ENCODE measurements at regions not wholly inside any gene's neighbourhood (a gene's known extent, or its start where the extent isn't known, plus 50 kb on each side); places are given as distances from the start of the nearest gene placed in this dataset.

DNA sequence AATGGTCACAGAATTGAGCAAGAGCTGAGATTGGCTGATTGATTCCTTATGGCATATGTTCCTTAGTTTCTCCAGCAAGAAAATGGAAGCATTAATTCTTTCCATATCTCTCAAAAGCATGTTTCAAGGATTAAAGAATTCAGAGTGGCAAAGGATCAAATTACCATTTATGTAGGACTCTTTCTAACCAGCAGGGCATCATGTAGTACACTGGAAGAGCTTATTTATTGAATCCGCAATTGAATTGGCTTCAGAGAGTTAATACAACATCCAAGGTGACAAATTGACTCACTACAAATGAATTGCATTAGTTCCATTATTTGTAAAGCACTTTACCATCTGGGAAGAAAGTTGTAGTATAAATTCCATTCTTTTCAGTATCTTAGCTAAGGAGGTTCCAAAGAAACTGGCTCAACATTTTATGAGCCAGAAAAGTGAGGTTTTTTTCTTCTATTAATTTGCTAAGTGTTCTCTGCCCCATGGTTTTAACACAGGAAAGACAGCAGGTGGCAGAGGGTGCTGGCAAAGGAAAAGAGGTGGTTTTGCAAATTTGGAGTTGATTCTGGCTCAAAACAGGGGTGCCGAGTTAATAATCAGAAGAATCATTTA is 409.9 kb downstream of the MTX2 start:
- H3K4me3 Mint-ChIP-seq (ENCODE audit: low read depth, unreplicated experiment) = no peak overlapping the region
- peaks cover 22% of the 10 kb centered on the region for H3K27me3 Mint-ChIP-seq (ENCODE audit: unreplicated experiment)
- intact Hi-C loops (cut with micrococcal nuclease; ENCODE audit: unreplicated experiment) = no loop called here
- H3K36me3 Mint-ChIP-seq (ENCODE audit: insufficient read depth, unreplicated experiment) = no peaks in the 10 kb centered on the region
- TF ChIP-seq, protein P1, sequence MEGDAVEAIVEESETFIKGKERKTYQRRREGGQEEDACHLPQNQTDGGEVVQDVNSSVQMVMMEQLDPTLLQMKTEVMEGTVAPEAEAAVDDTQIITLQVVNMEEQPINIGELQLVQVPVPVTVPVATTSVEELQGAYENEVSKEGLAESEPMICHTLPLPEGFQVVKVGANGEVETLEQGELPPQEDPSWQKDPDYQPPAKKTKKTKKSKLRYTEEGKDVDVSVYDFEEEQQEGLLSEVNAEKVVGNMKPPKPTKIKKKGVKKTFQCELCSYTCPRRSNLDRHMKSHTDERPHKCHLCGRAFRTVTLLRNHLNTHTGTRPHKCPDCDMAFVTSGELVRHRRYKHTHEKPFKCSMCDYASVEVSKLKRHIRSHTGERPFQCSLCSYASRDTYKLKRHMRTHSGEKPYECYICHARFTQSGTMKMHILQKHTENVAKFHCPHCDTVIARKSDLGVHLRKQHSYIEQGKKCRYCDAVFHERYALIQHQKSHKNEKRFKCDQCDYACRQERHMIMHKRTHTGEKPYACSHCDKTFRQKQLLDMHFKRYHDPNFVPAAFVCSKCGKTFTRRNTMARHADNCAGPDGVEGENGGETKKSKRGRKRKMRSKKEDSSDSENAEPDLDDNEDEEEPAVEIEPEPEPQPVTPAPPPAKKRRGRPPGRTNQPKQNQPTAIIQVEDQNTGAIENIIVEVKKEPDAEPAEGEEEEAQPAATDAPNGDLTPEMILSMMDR (IDR thresholded peaks at IDR 0.05; ENCODE audit: unreplicated experiment) = no peak
- no TSS peak for BruUV-seq (replicated peaks)
- H3K9me3 Mint-ChIP-seq (ENCODE audit: low read depth, unreplicated experiment) = no peaks in the 10 kb centered on the region
- DNase-seq = no peak
- H3K4me1 Mint-ChIP-seq (ENCODE audit: low read depth, unreplicated experiment) = no peaks in the 10 kb centered on the region
- CTCF ChIA-PET = no interaction called here
- H3K27ac Mint-ChIP-seq (ENCODE audit: unreplicated experiment) = no peak overlapping the region

DNA sequence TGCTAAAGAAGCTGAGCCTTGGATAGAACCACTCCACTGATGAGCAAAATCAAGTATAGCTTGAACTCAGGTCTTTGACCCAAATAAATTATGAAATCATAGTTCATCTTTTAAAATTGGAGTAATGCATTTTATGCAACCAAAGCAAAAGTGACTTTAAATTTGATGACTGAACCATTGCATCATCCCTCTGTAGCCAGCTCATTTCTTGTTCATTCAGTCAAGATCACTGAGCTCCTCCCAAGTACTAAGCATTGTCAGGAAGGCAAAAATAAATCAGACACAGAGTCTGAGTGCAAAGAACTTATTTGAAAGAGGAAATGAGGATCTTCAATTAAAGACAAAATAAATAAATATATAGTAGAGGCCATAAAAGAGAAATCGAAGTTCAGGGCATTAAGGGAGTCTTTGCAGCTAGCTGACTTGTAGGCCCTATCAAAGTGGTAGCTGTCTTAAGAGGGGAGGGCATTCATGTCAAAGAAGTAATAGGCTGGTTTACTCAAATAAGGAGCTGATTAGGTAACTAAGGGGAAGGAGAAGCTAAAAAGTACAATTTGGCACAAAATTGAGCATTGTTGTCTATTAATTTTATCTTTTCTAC is 411.8 kb downstream of the MTX2 start:
- CTCF ChIA-PET = interaction anchor here (1.2 kb wide), 1 partner anchor 13 kb away, joined by 3 read pairs; no protein-coding TSS in a partner anchor
- no peak overlapping the region for H3K27ac Mint-ChIP-seq (ENCODE audit: unreplicated experiment)
- H3K4me1 Mint-ChIP-seq (ENCODE audit: low read depth, unreplicated experiment) = no peaks in the 10 kb centered on the region
- no peaks in the 10 kb centered on the region for H3K9me3 Mint-ChIP-seq (ENCODE audit: low read depth, unreplicated experiment)
- peaks cover 38% of the 10 kb centered on the region for H3K27me3 Mint-ChIP-seq (ENCODE audit: unreplicated experiment)
- TF ChIP-seq, protein P1 (IDR thresholded peaks at IDR 0.05; ENCODE audit: unreplicated experiment) = no peak
- H3K36me3 Mint-ChIP-seq (ENCODE audit: insufficient read depth, unreplicated experiment) = no peaks in the 10 kb centered on the region
- no peak for DNase-seq
- intact Hi-C loops (cut with micrococcal nuclease; ENCODE audit: unreplicated experiment) = no loop called here
- BruUV-seq (replicated peaks) = no TSS peak
- no peak overlapping the region for H3K4me3 Mint-ChIP-seq (ENCODE audit: low read depth, unreplicated experiment)

DNA sequence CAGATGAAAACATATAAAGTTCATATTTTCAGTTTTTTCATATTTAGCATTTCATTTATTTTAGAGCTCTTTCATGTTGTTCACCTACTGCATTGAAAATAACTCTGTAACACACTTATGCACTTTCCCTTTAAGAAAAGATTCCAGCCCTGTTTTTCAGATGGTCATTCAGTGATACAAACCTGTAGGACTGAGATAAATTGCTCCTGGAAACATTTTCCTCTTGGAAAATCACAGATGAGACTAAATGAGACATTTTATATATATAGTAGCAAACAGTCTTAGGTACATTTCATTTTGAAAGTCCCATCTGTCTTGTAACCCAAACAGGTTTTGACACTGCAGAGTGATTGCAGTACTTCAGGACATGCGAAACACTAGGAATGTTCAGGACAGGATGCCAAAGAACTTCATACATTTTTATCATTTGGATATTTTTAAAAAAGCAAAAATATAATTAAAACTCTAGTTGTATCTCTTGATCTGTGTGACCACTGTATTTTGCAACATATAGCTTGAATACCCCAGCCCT is 412.4 kb downstream of the MTX2 start:
- Mint-ChIP-seq H3K4me1 (ENCODE audit: low read depth, unreplicated experiment) (no peaks in the 10 kb centered on the region), H3K36me3 (ENCODE audit: insufficient read depth, unreplicated experiment) (no peaks in the 10 kb centered on the region), H3K4me3 (ENCODE audit: low read depth, unreplicated experiment) (no peak overlapping the region), H3K27ac (ENCODE audit: unreplicated experiment) (no peak overlapping the region), H3K9me3 (ENCODE audit: low read depth, unreplicated experiment) (no peaks in the 10 kb centered on the region), H3K27me3 (ENCODE audit: unreplicated experiment) (peaks cover 44% of the 10 kb centered on the region)
- BruUV-seq (replicated peaks) = no TSS peak
- TF ChIP-seq, protein P1 (IDR thresholded peaks at IDR 0.05; ENCODE audit: unreplicated experiment) = no peak
- CTCF ChIA-PET = interaction anchor here (1.2 kb wide), 1 partner anchor 13 kb away, joined by 3 read pairs; no protein-coding TSS in a partner anchor
- intact Hi-C loops (cut with micrococcal nuclease; ENCODE audit: unreplicated experiment) = no loop called here
- no peak for DNase-seq

DNA sequence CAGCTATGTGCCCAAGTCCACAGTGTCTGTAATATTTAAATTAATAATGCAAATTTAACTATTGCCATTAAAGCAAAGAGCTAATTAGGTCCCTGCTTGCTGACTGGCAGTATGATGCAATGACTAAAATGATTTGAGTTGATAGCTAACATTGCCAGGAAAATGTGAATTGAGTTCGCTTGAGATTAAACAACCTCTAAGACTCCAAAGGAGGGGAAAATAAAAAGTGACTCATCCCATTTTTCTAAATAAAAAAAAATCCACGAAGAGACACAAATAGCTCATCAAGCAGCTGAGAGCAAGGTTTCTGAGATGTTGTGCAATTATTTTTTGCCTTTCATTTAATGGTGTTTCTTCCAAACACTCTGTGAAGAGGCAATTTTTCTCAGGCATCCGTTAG is 413.0 kb downstream of the MTX2 start:
- CTCF ChIA-PET = no interaction called here
- intact Hi-C loops (cut with micrococcal nuclease; ENCODE audit: unreplicated experiment) = no loop called here
- TF ChIP-seq, protein P1 (IDR thresholded peaks at IDR 0.05; ENCODE audit: unreplicated experiment) = no peak
- no peak for DNase-seq
- H3K27me3 Mint-ChIP-seq (ENCODE audit: unreplicated experiment) = peaks cover 47% of the 10 kb centered on the region
- no TSS peak for BruUV-seq (replicated peaks)
- no peak overlapping the region for H3K4me3 Mint-ChIP-seq (ENCODE audit: low read depth, unreplicated experiment)
- no peaks in the 10 kb centered on the region for H3K36me3 Mint-ChIP-seq (ENCODE audit: insufficient read depth, unreplicated experiment)
- no peaks in the 10 kb centered on the region for H3K4me1 Mint-ChIP-seq (ENCODE audit: low read depth, unreplicated experiment)
- H3K27ac Mint-ChIP-seq (ENCODE audit: unreplicated experiment) = no peak overlapping the region
- H3K9me3 Mint-ChIP-seq (ENCODE audit: low read depth, unreplicated experiment) = no peaks in the 10 kb centered on the region

Data from Calu3 (cell line).